ENCODE measurements at regions not wholly inside any gene's neighbourhood (a gene's known extent, or its start where the extent isn't known, plus 50 kb on each side); places are given as distances from the start of the nearest gene placed in this dataset.

- no peak for DNase-seq (ENCODE audit: extremely low spot score, unreplicated experiment)
- Mint-ChIP-seq H3K36me3 (ENCODE audit: unreplicated experiment) (no peaks in the 10 kb centered on the region), H3K9me3 (ENCODE audit: unreplicated experiment) (no peaks in the 10 kb centered on the region), H3K27ac (ENCODE audit: unreplicated experiment) (no peak overlapping the region), H3K27me3 (ENCODE audit: unreplicated experiment) (peaks cover 4% of the 10 kb centered on the region), H3K4me1 (ENCODE audit: unreplicated experiment) (no peaks in the 10 kb centered on the region), H3K4me3 (ENCODE audit: unreplicated experiment) (no peak overlapping the region)
- no peak for TF ChIP-seq CTCF (IDR thresholded peaks at IDR 0.05)
Observed at GRCh38 chr14:62280366-62280765, 518.1 kb downstream of the SNAPC1 start.

GRCh38 chr14:62283837-62284236 is 521.6 kb downstream of the SNAPC1 start:
- Mint-ChIP-seq H3K9me3 (ENCODE audit: unreplicated experiment) (no peaks in the 10 kb centered on the region), H3K4me1 (ENCODE audit: unreplicated experiment) (no peaks in the 10 kb centered on the region), H3K36me3 (ENCODE audit: unreplicated experiment) (no peaks in the 10 kb centered on the region), H3K27me3 (ENCODE audit: unreplicated experiment) (peaks cover 4% of the 10 kb centered on the region), H3K4me3 (ENCODE audit: unreplicated experiment) (no peak overlapping the region), H3K27ac (ENCODE audit: unreplicated experiment) (no peak overlapping the region)
- TF ChIP-seq CTCF (IDR thresholded peaks at IDR 0.05) = no peak
- DNase-seq (ENCODE audit: extremely low spot score, unreplicated experiment) = no peak

GRCh38 chr14:62289471-62289870 is 527.3 kb downstream of the SNAPC1 start:
- H3K36me3 Mint-ChIP-seq (ENCODE audit: unreplicated experiment) = no peaks in the 10 kb centered on the region
- TF ChIP-seq CTCF (IDR thresholded peaks at IDR 0.05) = no peak
- H3K27me3 Mint-ChIP-seq (ENCODE audit: unreplicated experiment) = peaks cover 4% of the 10 kb centered on the region
- DNase-seq (ENCODE audit: extremely low spot score, unreplicated experiment) = no peak
- no peak overlapping the region for H3K27ac Mint-ChIP-seq (ENCODE audit: unreplicated experiment)
- no peaks in the 10 kb centered on the region for H3K4me1 Mint-ChIP-seq (ENCODE audit: unreplicated experiment)
- H3K9me3 Mint-ChIP-seq (ENCODE audit: unreplicated experiment) = no peaks in the 10 kb centered on the region
- no peak overlapping the region for H3K4me3 Mint-ChIP-seq (ENCODE audit: unreplicated experiment)

GRCh38 chr14:62301080-62301479 is 538.9 kb downstream of the SNAPC1 start:
- H3K27ac Mint-ChIP-seq (ENCODE audit: unreplicated experiment) = no peak overlapping the region
- no peaks in the 10 kb centered on the region for H3K4me1 Mint-ChIP-seq (ENCODE audit: unreplicated experiment)
- peaks cover 8% of the 10 kb centered on the region for H3K27me3 Mint-ChIP-seq (ENCODE audit: unreplicated experiment)
- H3K36me3 Mint-ChIP-seq (ENCODE audit: unreplicated experiment) = no peaks in the 10 kb centered on the region
- H3K4me3 Mint-ChIP-seq (ENCODE audit: unreplicated experiment) = no peak overlapping the region
- H3K9me3 Mint-ChIP-seq (ENCODE audit: unreplicated experiment) = no peaks in the 10 kb centered on the region
- no peak for DNase-seq (ENCODE audit: extremely low spot score, unreplicated experiment)
- TF ChIP-seq CTCF (IDR thresholded peaks at IDR 0.05) = no peak

GRCh38 chr14:62301911-62302310 is 539.7 kb downstream of the SNAPC1 start:
- Mint-ChIP-seq H3K36me3 (ENCODE audit: unreplicated experiment) (no peaks in the 10 kb centered on the region), H3K27ac (ENCODE audit: unreplicated experiment) (no peak overlapping the region), H3K27me3 (ENCODE audit: unreplicated experiment) (peaks cover 8% of the 10 kb centered on the region), H3K4me3 (ENCODE audit: unreplicated experiment) (no peak overlapping the region), H3K9me3 (ENCODE audit: unreplicated experiment) (no peaks in the 10 kb centered on the region), H3K4me1 (ENCODE audit: unreplicated experiment) (no peaks in the 10 kb centered on the region)
- no peak for DNase-seq (ENCODE audit: extremely low spot score, unreplicated experiment)
- no peak for TF ChIP-seq CTCF (IDR thresholded peaks at IDR 0.05)
